ENCODE measurements at regions not wholly inside any gene's neighbourhood (a gene's known extent, or its start where the extent isn't known, plus 50 kb on each side); places are given as distances from the start of the nearest gene placed in this dataset.
"Not testable (repeated sequence)": the region's sequence is repeated elsewhere in the genome, so short reads cannot be mapped to it uniquely, and the experiment has no call there.

DNA sequence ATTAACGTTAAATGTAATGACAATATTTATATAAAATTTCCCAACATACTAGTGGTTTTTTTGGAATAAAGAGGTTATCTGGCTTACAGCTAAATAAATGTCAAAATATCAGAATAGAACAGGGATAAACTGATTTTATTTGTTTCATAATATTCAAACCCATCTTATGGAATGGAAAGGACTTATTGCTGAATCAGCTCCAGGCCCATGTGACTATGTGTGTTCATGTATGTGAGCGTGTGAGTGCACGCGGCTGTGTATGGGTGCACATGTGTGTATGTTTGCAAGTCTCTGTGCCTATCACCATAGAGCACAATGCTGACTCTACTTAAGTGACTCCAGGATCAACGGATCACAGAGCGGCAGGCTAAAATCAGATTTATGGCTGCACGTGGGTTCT, 392.3 kb upstream of the GRM7 start:
- H3K4me3 ChIP-seq (ENCODE audit: low read depth, low read length): no peak overlapping the region
- DNase-seq (ENCODE audit: low read depth): no peak
- TF ChIP-seq, protein P1, sequence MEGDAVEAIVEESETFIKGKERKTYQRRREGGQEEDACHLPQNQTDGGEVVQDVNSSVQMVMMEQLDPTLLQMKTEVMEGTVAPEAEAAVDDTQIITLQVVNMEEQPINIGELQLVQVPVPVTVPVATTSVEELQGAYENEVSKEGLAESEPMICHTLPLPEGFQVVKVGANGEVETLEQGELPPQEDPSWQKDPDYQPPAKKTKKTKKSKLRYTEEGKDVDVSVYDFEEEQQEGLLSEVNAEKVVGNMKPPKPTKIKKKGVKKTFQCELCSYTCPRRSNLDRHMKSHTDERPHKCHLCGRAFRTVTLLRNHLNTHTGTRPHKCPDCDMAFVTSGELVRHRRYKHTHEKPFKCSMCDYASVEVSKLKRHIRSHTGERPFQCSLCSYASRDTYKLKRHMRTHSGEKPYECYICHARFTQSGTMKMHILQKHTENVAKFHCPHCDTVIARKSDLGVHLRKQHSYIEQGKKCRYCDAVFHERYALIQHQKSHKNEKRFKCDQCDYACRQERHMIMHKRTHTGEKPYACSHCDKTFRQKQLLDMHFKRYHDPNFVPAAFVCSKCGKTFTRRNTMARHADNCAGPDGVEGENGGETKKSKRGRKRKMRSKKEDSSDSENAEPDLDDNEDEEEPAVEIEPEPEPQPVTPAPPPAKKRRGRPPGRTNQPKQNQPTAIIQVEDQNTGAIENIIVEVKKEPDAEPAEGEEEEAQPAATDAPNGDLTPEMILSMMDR (conservative IDR thresholded peaks at IDR 0.05; ENCODE audit: low read depth, low read length): no peak

DNA sequence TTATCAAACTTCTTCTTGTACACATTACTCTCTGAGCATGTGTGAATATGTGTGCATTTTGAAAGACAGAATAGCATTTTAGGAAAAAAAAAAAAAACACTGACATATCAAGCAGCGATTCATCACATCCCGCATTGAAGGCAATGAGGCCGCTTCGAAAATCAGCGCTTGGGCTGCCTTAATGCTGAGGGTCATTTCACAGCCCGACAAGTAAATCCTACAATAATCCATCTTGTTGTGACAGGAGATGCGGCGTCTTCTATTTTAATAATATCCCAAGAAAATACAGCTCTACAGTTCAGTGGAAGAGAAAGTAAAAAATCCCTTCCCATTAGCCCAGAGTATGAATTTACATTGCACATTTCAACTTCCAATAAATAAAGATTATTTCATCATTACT, 389.2 kb upstream of the GRM7 start:
- TF ChIP-seq, protein P1 (conservative IDR thresholded peaks at IDR 0.05; ENCODE audit: low read depth, low read length): no peak
- DNase-seq (ENCODE audit: low read depth): no peak
- no peak overlapping the region for H3K4me3 ChIP-seq (ENCODE audit: low read depth, low read length)

DNA sequence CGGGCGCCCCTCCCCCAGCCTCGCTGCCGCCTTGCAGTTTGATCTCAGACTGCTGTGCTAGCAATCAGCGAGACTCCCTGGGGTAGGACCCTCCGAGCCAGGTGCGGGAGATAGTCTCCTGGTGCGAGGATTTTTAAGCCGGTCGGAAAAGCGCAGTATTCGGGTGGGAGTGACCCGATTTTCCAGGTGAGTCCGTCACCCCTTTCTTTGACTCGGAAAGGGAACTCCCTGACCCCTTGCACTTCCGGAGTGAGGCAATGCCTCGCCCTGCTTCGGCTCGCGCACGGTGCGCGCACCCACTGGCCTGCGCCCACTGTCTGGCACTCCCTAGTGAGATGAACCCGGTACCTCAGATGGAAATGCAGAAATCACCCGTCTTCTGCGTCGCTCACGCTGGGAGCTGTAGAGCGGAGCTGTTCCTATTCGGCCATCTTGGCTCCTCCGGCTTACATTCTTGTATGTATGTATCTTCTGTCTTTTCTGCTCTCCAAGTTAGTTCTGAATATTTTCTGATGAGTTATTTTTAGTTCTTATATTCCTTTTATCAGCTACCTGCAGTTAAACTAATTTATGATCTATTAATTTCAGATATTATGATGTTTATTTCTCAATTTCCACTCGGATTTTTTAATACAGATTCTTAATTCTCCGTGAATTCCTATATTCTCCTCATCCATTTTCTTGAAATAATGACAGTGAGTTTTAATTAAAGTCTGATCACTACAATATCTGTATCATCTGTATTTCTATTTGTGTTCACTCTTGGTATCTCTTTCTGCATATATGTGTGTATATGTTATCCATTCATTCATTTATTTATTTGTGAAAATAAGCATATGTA, 370.2 kb upstream of the GRM7 start:
- DNase-seq (ENCODE audit: low read depth); H3K4me3 ChIP-seq (ENCODE audit: low read depth, low read length): not testable (repeated sequence)

DNA sequence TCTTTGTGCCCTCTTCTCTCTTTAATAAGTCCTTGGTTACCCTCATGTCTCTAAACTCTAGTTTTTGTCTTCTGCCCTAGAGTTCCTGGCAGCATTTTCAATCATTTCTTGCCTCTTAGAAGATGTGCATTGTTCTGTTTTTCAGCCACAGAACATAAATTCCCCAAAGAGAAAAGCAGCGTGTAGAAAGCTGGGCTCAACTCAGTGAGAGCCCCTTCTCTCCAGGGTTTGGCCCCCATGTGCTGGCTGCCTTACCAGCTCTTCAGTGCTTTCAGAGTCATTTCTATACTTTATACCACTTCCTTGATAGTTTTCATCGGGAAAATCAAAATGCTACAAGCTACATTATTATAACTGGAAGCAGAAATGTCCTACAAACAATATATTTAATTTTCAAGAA, 369.1 kb upstream of the GRM7 start:
- TF ChIP-seq, protein P1 (conservative IDR thresholded peaks at IDR 0.05; ENCODE audit: low read depth, low read length): no peak
- H3K4me3 ChIP-seq (ENCODE audit: low read depth, low read length): no peak overlapping the region
- DNase-seq (ENCODE audit: low read depth): no peak

DNA sequence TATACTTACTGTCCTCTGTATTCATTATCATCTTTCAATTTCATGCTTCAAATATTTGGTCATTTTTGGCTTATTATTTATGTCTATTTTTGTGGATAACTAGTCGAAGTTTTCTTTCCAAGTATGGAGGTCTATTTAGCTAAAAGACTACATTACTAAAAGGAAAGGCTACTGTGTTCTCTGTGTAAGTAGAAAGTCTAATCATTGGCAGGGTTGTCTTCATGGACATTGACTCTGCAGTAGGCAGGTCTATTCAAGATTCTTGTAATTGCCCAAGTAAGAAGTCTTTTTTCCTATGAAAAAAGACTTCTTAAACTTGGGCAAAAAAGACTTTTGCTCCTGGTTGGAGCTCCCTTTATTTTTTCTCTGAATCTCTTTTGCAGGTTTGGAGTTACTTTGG, 368.6 kb upstream of the GRM7 start:
- H3K4me3 ChIP-seq (ENCODE audit: low read depth, low read length): no peak overlapping the region
- TF ChIP-seq, protein P1 (conservative IDR thresholded peaks at IDR 0.05; ENCODE audit: low read depth, low read length): no peak

DNA sequence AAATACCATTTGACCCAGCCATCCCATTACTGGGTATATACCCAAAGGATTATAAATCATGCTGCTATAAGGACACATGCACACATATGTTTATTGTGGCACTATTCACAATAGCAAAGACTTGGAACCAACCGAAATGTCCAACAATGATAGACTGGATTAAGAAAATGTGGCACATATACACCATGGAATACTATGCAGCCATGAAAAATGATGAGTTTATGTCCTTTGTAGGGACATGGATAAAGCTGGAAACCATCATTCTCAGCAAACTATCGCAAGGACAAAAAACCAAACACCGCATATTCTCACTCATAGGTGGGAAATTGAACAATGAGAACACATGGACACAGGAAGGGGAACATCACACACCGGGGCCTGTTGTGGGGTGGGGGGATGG, 362.0 kb upstream of the GRM7 start:
- DNase-seq (ENCODE audit: low read depth); H3K4me3 ChIP-seq (ENCODE audit: low read depth, low read length): not testable (repeated sequence)

More for the DNA sequence above, 368.6 kb upstream of the GRM7 start:
- DNase-seq (ENCODE audit: low read depth): no peak

DNA sequence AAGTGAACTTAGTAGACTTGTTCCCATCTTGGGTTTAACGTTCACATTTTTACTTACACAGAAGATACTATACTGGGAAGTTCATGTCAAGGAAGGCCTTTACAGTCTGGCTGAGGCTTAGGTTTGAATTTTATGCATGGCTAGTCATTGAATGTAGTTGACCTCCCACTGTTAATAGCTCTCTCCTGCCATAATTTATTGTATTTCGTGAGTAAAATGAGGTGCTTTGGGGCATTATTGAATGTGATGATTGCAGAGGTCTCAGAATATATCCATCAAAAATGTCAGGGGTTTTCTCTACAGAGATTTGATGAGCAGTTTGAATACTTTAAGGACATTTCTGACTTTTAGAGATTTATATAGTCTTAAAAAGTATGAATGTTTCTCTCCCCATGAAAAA, 356.6 kb upstream of the GRM7 start:
- TF ChIP-seq, protein P1 (conservative IDR thresholded peaks at IDR 0.05; ENCODE audit: low read depth, low read length): no peak
- H3K4me3 ChIP-seq (ENCODE audit: low read depth, low read length): no peak overlapping the region
- DNase-seq (ENCODE audit: low read depth): no peak

DNA sequence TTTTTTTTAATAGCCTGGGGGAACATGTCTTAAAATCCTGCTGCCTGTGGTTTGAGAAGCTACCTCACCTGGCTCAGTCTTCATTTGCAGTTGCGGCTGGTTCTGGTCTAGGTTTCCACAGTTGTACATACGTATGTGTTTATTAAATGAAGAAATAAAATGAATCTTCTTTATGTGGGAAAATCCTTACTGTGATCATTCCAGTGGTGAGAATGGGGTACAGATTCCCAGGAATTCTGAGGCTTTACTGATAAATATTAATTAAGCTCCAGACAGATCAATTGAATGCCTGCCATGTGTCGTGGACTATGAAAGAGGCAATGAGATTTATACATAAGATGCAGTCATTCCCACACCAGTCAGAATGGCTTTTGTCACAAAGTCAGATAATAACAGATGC, 356.1 kb upstream of the GRM7 start:
- TF ChIP-seq, protein P1 (conservative IDR thresholded peaks at IDR 0.05; ENCODE audit: low read depth, low read length): no peak
- DNase-seq (ENCODE audit: low read depth): no peak
- H3K4me3 ChIP-seq (ENCODE audit: low read depth, low read length): no peak overlapping the region
